ENCODE measurements at regions not wholly inside any gene's neighbourhood (a gene's known extent, or its start where the extent isn't known, plus 50 kb on each side); places are given as distances from the start of the nearest gene placed in this dataset.
"Not testable (repeated sequence)": the region's sequence is repeated elsewhere in the genome, so short reads cannot be mapped to it uniquely, and the experiment has no call there.

DNA sequence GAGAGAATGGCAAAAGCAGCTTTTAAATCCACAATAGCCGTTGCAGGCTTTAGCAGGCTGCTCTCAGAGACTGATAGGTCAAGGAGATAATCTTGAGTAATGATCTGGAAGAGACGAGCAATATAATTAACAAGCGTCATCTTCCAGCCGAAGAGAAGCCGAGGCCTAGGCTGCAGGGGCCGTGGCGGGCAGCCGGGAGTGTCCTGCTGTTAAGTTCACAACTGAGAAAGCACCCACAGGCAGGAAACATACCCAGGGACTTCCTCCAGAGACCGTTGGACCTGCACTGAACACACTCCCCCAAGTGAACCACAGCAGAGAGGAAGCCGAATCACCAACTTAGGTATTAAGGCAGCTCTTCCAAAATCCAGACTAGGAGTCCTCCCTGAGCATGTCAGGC, 182.3 kb downstream of the IRX2 start:
- DNase-seq, result no peak

DNA sequence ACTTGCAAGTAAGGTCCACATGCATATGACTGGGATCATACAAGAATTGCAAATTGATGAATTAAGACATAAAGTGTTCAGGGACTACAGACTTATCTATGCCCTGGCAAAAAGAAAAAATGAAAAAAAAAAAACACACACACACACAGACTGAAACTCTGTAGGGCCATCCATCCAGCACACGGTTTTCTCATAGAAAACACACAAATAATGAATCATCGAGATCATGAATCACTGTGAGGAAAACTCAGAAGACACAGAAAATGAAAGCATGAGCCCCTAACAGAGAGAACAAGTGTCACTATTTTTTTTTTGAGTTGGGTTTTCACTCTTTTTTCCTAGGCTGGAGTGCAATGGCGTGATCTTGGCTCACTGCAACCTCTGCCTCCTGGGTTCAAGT, 185.2 kb downstream of the IRX2 start:
- DNase-seq, result no peak

GRCh38 chr5:2565147-2565546, 186.3 kb downstream of the IRX2 start:
- DNase-seq, result no peak

GRCh38 chr5:2563046-2563445, 188.4 kb downstream of the IRX2 start:
- no peak for DNase-seq

- no peak for DNase-seq
These were observed 189.4 kb downstream of the IRX2 start for GRCh38 chr5:2562036-2562435.

DNA sequence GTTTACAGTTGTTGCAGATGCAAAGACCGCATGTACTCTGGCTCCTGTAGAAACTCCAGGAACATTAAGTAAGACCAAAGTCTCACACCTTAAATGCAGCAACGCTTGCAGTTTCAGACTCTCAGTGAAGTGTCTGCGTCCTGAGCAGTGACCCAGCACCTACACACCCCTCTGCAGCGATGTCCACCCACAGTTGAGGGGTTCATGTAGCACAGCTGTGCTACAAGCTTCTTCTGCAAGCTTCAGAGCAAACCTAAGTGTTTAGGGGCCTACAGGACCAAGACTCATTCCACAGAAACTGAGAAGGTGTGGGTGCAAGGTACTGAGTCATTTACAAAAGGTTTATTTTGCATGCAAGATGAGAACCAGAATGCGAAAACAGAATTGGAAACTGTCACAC, 191.0 kb downstream of the IRX2 start:
- DNase-seq, result no peak

- peak in 1 of 3 experiments; percentile 75 for DNase-seq
These were observed 194.0 kb downstream of the IRX2 start for GRCh38 chr5:2557435-2557834.

GRCh38 chr5:2556375-2556966, 195.0 kb downstream of the IRX2 start:
- no peak for DNase-seq

- no peak for DNase-seq
These were observed 197.9 kb downstream of the IRX2 start for GRCh38 chr5:2553611-2554010.

GRCh38 chr5:2550509-2550908, 201.0 kb downstream of the IRX2 start:
- DNase-seq, result no peak

DNA sequence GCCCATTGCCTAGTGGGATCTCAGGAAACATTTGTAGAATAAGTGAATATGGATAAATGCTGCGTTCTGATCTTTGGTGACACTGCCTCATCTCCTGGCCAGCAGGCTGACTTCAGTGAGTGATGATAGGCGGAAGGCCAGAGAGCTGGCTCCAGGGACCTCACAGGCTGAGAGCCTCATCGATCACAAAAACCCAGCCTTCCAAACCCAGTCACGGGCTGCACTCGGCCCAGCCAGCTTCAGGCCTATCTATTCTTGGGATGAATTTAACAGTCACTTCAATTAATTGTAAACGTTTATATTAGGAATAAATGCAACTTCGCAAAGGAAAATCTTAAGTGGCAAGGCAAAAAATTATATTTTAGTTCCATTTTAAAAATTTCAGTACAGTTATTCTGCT, 201.6 kb downstream of the IRX2 start:
- no peak for DNase-seq

DNA sequence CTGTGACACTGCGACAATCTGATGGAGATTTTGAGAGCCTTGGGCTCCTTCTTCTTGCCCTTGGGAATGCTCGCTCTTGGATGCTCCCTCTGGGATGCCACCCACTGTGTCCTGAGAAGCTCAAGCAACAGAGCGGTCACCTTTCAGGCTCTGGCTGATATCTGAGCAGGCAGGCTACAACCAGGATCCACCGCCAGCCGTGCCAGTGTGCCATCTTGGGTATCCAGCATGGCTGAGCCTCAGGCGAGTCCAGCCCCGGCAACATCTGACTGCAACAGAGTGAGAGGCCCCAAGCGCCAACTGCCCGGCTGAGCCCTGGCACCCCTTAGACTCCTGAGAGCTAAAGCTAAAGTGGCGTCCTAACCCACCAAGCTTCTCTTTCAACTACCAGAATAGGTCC, 202.1 kb downstream of the IRX2 start:
- no peak for DNase-seq

GRCh38 chr5:2546938-2547337, 204.5 kb downstream of the IRX2 start:
- no peak for DNase-seq

DNA sequence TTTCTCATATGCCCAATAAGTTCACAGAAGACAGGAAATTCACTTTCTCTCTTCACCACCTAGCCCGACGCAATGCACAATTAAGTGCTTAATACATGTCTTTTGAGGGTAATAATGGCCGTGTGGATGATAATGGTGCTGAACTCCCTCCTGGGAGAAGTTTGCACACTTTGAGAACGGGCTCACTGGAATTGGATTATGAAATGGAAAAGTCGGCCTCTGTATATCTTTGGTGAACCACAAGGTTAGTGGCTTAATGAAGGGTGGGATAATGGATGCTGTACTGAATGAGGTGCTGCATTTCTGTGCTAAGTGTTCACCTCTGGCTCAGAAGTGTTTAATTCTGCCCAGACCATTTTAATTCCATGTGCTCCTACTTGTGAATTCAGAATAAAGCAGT, 207.5 kb downstream of the IRX2 start:
- no peak for DNase-seq

DNA sequence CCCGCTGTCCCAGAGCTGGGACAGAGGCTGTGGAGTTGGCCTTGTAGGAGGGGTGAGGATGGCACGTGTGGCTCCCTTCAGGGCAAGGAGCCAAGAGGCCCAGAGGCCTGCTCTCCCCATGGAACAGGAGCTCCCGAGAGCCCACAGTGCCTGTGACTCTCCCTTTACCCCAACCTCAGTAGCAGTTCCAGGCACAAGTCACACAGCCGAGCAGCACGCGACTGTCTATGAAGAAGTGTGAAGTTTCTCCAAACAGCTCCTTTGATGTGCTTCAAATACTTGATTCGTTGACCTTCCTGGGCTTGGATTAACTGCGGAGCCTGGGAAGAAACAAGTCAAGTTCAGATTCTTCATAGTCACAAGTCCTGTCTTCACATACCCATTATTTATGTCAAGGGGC, 208.7 kb downstream of the IRX2 start:
- no peak for DNase-seq

- DNase-seq, result no peak
These were observed 209.5 kb downstream of the IRX2 start for GRCh38 chr5:2542026-2542425.

- no peak for DNase-seq
These were observed 213.3 kb downstream of the IRX2 start for GRCh38 chr5:2538169-2538568.

GRCh38 chr5:2537378-2538145, 213.9 kb downstream of the IRX2 start:
- DNase-seq, result peak in 1 of 3 experiments; percentile 13

DNA sequence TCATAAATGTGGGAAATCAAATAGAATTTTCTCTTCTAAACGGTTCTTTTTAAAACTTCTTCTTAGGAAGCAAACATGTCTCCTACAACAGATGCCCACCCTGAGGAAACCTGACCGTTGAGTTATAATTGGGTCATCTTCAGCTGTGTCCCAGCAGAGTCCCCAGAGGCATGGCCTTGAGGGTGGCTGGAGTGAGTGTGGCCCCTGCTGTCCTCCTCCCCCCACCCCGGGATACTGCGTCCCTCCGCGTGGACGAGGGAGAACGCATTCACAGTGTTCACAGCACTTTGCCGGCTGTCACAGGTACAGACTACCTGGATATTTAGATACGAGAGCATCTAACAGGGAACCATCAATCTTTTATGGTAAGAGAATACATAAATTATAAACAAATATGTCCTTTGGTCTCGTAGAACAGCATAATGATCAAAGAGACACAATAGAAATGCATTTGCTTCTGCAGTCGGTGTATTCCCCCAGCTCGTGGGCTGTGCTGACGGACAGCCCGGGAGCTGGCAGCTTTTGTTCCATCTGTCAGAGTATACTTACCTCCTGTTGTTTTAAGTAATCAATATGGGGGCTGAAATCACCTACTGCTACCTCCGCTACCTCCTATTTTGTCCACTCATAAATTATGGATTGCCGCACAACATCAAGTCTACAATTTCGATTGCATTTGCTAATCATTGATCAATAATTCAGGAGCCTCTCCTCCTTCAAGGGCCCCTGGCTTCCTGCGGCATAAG, 214.7 kb downstream of the IRX2 start:
- no peak for DNase-seq

DNA sequence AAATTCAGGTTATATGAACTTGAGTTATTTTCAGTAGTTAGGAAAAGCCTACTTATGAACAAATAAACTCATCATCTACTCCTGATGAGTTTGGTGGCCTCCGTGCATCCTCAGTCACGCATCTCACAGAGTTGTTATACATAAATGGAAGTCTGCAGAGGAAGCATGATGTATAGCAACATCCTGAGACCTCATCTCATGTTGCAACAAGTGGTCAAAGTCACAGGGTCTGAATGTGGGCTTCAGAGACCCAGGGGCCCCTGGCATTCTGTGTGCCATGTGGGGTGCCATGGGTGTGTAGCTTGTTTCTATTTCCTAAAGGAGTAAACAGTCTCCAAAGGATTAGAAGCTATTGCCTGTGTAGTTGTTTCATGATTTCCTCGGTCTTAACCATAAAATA, 216.5 kb downstream of the IRX2 start:
- DNase-seq, result no peak

DNA sequence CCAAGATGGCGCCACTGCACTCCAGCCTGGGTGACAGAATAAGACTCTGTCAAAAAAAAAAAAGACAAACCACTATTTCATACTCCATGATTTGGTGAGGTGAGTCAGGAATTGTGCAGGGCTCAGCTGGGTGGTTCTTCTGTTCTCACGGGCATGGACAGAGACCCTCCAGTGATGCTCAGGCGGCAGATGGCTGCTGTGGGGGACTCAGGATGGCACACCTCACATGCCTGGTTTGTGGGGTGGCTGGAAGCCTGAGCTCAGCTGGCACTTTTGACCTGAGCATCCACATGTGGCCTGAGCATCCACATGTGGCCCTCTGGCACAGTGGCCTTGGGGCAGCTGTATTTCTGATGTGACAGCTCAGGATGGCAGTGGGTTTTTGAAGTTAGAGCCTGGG, 217.2 kb downstream of the IRX2 start:
- DNase-seq, result no peak

DNA sequence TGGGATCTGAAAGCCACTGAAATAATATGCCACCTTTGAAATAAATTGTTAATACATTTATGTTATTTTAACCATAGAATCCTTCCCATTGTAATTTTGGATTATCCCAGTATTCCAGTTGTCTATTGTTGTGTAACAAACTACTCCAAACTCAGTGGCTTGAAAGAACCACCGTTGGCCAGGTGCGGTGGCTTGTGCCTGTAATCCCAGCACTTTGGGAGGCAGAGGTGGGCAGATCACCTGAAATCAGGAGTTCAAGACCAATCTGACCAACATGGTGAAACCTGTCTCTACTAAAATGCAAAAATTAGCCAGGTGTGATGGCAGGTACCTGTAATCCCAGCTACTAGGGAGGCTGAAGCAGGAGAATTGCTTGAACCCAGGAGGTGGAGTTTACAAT, 217.6 kb downstream of the IRX2 start:
- DNase-seq, result not testable (repeated sequence)

DNA sequence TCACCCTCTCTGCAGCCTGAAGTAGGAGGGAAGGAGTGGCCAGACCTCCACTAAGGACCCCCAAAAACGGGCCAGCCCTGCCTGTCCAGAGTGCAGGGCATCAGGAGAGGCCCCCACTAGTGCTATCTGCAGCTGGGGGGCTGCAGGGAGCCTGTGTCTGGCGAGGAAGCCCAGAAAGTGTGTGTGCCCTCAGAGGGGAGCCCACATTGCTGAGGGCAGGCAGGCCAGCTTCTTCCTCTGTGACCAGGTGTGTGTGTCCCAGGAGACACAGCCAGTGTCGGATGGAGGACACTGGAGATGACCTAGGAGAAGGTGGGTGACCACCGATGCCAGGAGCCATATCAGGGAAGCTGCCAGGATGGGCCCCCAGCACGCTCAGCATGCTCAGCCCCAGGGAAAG, 218.7 kb downstream of the IRX2 start:
- no peak for DNase-seq

GRCh38 chr5:2531318-2531717, 220.2 kb downstream of the IRX2 start:
- no peak for DNase-seq

Data from NCI-H1417 (cell line).